ENCODE measurements at regions not wholly inside any gene's neighbourhood (a gene's known extent, or its start where the extent isn't known, plus 50 kb on each side); places are given as distances from the start of the nearest gene placed in this dataset.

DNA sequence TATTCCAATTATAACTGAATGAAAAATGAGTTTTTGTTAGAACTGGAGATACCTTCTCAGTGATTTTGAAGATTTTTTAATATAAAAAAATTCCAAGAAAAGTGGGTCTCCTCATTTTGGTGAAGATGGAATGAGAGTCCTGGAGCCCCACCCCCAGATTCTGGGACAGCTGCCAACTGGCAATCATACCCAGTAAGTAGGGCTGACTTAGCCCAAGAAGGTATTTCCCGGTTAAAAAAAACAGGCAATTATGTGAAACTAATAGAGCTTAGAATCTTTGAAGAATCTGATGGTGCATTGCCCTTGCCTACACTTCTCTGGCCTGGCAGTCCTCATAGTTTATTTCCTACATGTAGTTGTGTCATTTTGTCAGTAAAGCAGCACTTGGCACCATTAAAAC is 52.8 kb upstream of the VWDE start:
- TF ChIP-seq POLR2AphosphoS5 (IDR thresholded peaks at IDR 0.05; ENCODE audit: low read depth, low read length) (no peak), SIN3A (IDR thresholded peaks at IDR 0.05; ENCODE audit: borderline replicate concordance, insufficient read depth, low read depth, low read length) (no peak)
- TF ChIP-seq, protein P1, sequence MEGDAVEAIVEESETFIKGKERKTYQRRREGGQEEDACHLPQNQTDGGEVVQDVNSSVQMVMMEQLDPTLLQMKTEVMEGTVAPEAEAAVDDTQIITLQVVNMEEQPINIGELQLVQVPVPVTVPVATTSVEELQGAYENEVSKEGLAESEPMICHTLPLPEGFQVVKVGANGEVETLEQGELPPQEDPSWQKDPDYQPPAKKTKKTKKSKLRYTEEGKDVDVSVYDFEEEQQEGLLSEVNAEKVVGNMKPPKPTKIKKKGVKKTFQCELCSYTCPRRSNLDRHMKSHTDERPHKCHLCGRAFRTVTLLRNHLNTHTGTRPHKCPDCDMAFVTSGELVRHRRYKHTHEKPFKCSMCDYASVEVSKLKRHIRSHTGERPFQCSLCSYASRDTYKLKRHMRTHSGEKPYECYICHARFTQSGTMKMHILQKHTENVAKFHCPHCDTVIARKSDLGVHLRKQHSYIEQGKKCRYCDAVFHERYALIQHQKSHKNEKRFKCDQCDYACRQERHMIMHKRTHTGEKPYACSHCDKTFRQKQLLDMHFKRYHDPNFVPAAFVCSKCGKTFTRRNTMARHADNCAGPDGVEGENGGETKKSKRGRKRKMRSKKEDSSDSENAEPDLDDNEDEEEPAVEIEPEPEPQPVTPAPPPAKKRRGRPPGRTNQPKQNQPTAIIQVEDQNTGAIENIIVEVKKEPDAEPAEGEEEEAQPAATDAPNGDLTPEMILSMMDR (IDR thresholded peaks at IDR 0.05): no peak; the same call in 1 of the 2 replicates
- TF ChIP-seq, protein P2, sequence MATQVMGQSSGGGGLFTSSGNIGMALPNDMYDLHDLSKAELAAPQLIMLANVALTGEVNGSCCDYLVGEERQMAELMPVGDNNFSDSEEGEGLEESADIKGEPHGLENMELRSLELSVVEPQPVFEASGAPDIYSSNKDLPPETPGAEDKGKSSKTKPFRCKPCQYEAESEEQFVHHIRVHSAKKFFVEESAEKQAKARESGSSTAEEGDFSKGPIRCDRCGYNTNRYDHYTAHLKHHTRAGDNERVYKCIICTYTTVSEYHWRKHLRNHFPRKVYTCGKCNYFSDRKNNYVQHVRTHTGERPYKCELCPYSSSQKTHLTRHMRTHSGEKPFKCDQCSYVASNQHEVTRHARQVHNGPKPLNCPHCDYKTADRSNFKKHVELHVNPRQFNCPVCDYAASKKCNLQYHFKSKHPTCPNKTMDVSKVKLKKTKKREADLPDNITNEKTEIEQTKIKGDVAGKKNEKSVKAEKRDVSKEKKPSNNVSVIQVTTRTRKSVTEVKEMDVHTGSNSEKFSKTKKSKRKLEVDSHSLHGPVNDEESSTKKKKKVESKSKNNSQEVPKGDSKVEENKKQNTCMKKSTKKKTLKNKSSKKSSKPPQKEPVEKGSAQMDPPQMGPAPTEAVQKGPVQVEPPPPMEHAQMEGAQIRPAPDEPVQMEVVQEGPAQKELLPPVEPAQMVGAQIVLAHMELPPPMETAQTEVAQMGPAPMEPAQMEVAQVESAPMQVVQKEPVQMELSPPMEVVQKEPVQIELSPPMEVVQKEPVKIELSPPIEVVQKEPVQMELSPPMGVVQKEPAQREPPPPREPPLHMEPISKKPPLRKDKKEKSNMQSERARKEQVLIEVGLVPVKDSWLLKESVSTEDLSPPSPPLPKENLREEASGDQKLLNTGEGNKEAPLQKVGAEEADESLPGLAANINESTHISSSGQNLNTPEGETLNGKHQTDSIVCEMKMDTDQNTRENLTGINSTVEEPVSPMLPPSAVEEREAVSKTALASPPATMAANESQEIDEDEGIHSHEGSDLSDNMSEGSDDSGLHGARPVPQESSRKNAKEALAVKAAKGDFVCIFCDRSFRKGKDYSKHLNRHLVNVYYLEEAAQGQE (IDR thresholded peaks at IDR 0.05; ENCODE audit: insufficient read depth in 1 of 2, low read depth in 2 of 2, low read length in 1 of 2): no peak
